Panc1 (cell line): ENCODE measurements at regions not wholly inside any gene's neighbourhood (a gene's known extent, or its start where the extent isn't known, plus 50 kb on each side); places are given as distances from the start of the nearest gene placed in this dataset.

ENCODE experiments used
- ATAC-seq: fragments of 200-7000 bp; cut with Tn5 transposase; 2 replicates; pipeline ENCODE4 v1.9.1; 2020; ENCODE audit warnings: mild to moderate bottlenecking, moderate library complexity
- BruUV-seq: library from RNA; stranded (reverse); fragments of 400-500 nt; replicated peaks from 2 replicates; lab custom pipeline; 2021; lab: Mats Ljungman, UMichigan
- CTCF ChIA-PET: fragments of 300-600 bp; sonication (Branson Sonifier 250); formaldehyde crosslinking; loops from one replicate; lab custom pipeline; 2022; ENCODE audit warnings: antibody characterized with exemption; lab: Charles Lee
- POLR2A ChIA-PET: fragments of 300-600 bp; sonication (Branson Sonifier 250); formaldehyde crosslinking; loops from one replicate; lab custom pipeline; 2022; ENCODE audit warnings: antibody characterized with exemption; lab: Charles Lee
- DNase-seq: peaks from one replicate; pipeline ENCODE4 v3.0.0-alpha.2; 2010; ENCODE audit warnings: low read depth, low spot score
- H3K27ac ChIP-seq: 2 replicates; pipeline ENCODE4 v1.5.1; 2011; ENCODE audit warnings: mild to moderate bottlenecking, low read length, inconsistent platforms
- H3K27me3 ChIP-seq: fragments of 200-500 bp; sonication (Bioruptor generic); 2 replicates; pipeline ENCODE4 v1.6.0; 2014; ENCODE audit warnings: low read length, inconsistent platforms; ENCODE audit not compliant: control insufficient read depth, insufficient read depth
- H3K36me3 ChIP-seq: fragments of 200-500 bp; sonication (Bioruptor generic); 2 replicates; pipeline ENCODE4 v1.5.1; 2014; ENCODE audit warnings: inconsistent platforms, mild to moderate bottlenecking, low read length, moderate library complexity; ENCODE audit not compliant: control insufficient read depth, insufficient read depth
- H3K4me1 ChIP-seq: 2 replicates; pipeline ENCODE4 v1.5.1; 2011; ENCODE audit warnings: inconsistent platforms, mild to moderate bottlenecking, low read length, moderate library complexity; ENCODE audit not compliant: control insufficient read depth, insufficient read depth
- H3K4me3 ChIP-seq, 2 experiments: 2 replicates each; pipeline ENCODE4 v1.5.1; 2011 to 2012; ENCODE audit warnings: low read depth in 2 of 2, low read length in 2 of 2, mild to moderate bottlenecking in 2 of 2, inconsistent platforms in 1 of 2, moderate library complexity in 1 of 2
- H3K9me3 ChIP-seq: fragments of 200-500 bp; sonication (Bioruptor generic); 2 replicates; pipeline ENCODE4 v1.5.1; 2014; ENCODE audit warnings: low read depth, mild to moderate bottlenecking, inconsistent platforms, low read length, moderate library complexity; ENCODE audit not compliant: control insufficient read depth, insufficient read depth
- POLR2AphosphoS5 ChIP-seq: IDR thresholded peaks from 2 replicates; pipeline ENCODE4 v1.6.1; 2012; ENCODE audit warnings: mild to moderate bottlenecking, low read depth, low read length, moderate library complexity
- SIN3A ChIP-seq: IDR thresholded peaks from 2 replicates; pipeline ENCODE4 v1.6.1; 2012; ENCODE audit warnings: low read depth, mild to moderate bottlenecking, low read length, moderate library complexity, borderline replicate concordance; ENCODE audit not compliant: insufficient read depth
- TCF7L2 ChIP-seq: IDR thresholded peaks from 2 replicates; pipeline ENCODE4 v1.6.1; 2011; ENCODE audit warnings: mild to moderate bottlenecking, low read depth, low read length, inconsistent platforms
- in situ Hi-C: cut with HindIII; loops from 2 replicates; pipeline ENCODE4 v1.10.0; 2016; ENCODE audit warnings: low sequenced_read_pairs, low pct_unique_long_range_greater_than_20kb
- intact Hi-C: fragments of 100-400 bp; cut with micrococcal nuclease; formaldehyde crosslinking; loops from one replicate; pipeline ENCODE4 v1.10.0; 2022; ENCODE audit not compliant: unreplicated experiment
- TF ChIP-seq, protein P1 (sequence below): fragments of 450-650 bp; IDR thresholded peaks from 2 replicates; pipeline ENCODE4 v1.5.1; 2017; ENCODE audit warnings: mild to moderate bottlenecking
- TF ChIP-seq, protein P2 (sequence below), 2 experiments: IDR thresholded peaks; 2 replicates each; pipeline ENCODE4 v1.6.1; 2011 to 2012; ENCODE audit warnings: low read depth in 2 of 2, control low read depth in 1 of 2, low read length in 1 of 2, mild to moderate bottlenecking in 1 of 2, moderate library complexity in 1 of 2; ENCODE audit not compliant: insufficient read depth in 1 of 2

- BruUV-seq, result no TSS peak
- H3K4me3 ChIP-seq, result no peak overlapping the region
- H3K9me3 ChIP-seq, result no peaks in the 10 kb centered on the region
- no peaks in the 10 kb centered on the region for H3K27me3 ChIP-seq
- ChIA-PET CTCF (no interaction called here), POLR2A (no interaction called here)
- ATAC-seq (no peak), DNase-seq (no peak)
- H3K36me3 ChIP-seq, result no peaks in the 10 kb centered on the region
- no peak overlapping the region for H3K27ac ChIP-seq
- in situ Hi-C loops, result no loop called here
- H3K4me1 ChIP-seq, result no peaks in the 10 kb centered on the region
- TF ChIP-seq POLR2AphosphoS5 (no peak), TCF7L2 (no peak), SIN3A (no peak)
- TF ChIP-seq, protein P1, sequence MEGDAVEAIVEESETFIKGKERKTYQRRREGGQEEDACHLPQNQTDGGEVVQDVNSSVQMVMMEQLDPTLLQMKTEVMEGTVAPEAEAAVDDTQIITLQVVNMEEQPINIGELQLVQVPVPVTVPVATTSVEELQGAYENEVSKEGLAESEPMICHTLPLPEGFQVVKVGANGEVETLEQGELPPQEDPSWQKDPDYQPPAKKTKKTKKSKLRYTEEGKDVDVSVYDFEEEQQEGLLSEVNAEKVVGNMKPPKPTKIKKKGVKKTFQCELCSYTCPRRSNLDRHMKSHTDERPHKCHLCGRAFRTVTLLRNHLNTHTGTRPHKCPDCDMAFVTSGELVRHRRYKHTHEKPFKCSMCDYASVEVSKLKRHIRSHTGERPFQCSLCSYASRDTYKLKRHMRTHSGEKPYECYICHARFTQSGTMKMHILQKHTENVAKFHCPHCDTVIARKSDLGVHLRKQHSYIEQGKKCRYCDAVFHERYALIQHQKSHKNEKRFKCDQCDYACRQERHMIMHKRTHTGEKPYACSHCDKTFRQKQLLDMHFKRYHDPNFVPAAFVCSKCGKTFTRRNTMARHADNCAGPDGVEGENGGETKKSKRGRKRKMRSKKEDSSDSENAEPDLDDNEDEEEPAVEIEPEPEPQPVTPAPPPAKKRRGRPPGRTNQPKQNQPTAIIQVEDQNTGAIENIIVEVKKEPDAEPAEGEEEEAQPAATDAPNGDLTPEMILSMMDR, result no peak
- TF ChIP-seq, protein P2, sequence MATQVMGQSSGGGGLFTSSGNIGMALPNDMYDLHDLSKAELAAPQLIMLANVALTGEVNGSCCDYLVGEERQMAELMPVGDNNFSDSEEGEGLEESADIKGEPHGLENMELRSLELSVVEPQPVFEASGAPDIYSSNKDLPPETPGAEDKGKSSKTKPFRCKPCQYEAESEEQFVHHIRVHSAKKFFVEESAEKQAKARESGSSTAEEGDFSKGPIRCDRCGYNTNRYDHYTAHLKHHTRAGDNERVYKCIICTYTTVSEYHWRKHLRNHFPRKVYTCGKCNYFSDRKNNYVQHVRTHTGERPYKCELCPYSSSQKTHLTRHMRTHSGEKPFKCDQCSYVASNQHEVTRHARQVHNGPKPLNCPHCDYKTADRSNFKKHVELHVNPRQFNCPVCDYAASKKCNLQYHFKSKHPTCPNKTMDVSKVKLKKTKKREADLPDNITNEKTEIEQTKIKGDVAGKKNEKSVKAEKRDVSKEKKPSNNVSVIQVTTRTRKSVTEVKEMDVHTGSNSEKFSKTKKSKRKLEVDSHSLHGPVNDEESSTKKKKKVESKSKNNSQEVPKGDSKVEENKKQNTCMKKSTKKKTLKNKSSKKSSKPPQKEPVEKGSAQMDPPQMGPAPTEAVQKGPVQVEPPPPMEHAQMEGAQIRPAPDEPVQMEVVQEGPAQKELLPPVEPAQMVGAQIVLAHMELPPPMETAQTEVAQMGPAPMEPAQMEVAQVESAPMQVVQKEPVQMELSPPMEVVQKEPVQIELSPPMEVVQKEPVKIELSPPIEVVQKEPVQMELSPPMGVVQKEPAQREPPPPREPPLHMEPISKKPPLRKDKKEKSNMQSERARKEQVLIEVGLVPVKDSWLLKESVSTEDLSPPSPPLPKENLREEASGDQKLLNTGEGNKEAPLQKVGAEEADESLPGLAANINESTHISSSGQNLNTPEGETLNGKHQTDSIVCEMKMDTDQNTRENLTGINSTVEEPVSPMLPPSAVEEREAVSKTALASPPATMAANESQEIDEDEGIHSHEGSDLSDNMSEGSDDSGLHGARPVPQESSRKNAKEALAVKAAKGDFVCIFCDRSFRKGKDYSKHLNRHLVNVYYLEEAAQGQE (IDR thresholded peaks at IDR 0.05; ENCODE audit: insufficient read depth in 1 of 2, low read depth in 2 of 2, low read length in 1 of 2), result no peak
- intact Hi-C loops, result no loop called here
Observed at GRCh38 chr18:1468550-1468949, 563.9 kb downstream of the ADCYAP1 start.

DNA sequence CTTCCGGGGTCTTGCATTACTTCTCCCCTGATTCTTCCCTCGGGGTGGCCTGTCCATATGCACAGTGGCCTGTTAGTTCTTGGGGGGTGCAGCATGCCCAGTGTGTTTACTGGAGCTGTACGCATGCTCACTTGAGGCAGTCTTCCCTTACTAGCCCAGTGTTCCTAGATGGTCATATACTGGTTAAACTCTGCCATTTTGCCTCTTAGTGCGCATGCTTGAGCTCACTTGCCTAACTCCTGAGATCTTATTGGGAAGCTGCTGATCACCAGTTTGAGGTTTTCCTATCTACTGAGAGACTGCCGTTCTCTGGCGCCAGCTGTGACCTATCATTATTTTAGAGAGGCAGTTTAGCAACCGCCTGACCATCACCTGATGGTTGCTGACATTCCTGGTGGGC is 571.2 kb downstream of the ADCYAP1 start:
- CTCF ChIA-PET, result no interaction called here
- DNase-seq (no peak), ATAC-seq (no peak)
- no peak overlapping the region for H3K4me3 ChIP-seq
- POLR2A ChIA-PET, result no interaction called here
- H3K27ac ChIP-seq, result no peak overlapping the region
- in situ Hi-C loops (no loop called here), intact Hi-C loops (no loop called here)
- H3K36me3 ChIP-seq, result no peaks in the 10 kb centered on the region
- no peaks in the 10 kb centered on the region for H3K27me3 ChIP-seq
- 0 out of 2 replicates have a peak, but pooled peaks cover 2% of the 10 kb centered on the region for H3K9me3 ChIP-seq
- BruUV-seq, result no TSS peak
- H3K4me1 ChIP-seq, result no peaks in the 10 kb centered on the region
- TF ChIP-seq POLR2AphosphoS5, result no peak
- TF ChIP-seq, protein P1, result no peak
- no peak for TF ChIP-seq SIN3A
